ENCODE measurements at regions not wholly inside any gene's neighbourhood (a gene's known extent, or its start where the extent isn't known, plus 50 kb on each side); places are given as distances from the start of the nearest gene placed in this dataset.
"Not testable (repeated sequence)": the region's sequence is repeated elsewhere in the genome, so short reads cannot be mapped to it uniquely, and the experiment has no call there.

GRCh38 chr2:239747771-239748170, 277.4 kb downstream of the NDUFA10 start:
- no peak for DNase-seq (ENCODE audit: low read depth)

GRCh38 chr2:239747274-239747673, 277.9 kb downstream of the NDUFA10 start:
- no peak for DNase-seq (ENCODE audit: low read depth)

GRCh38 chr2:239746559-239747246, 278.4 kb downstream of the NDUFA10 start:
- DNase-seq (ENCODE audit: low read depth), result no peak

- no peak for DNase-seq (ENCODE audit: low read depth)
Measured at GRCh38 chr2:239745386-239746227, 279.5 kb downstream of the NDUFA10 start.

GRCh38 chr2:239744706-239745340, 280.3 kb downstream of the NDUFA10 start:
- no peak for DNase-seq (ENCODE audit: low read depth)

- no peak for DNase-seq (ENCODE audit: low read depth)
Measured at GRCh38 chr2:239743206-239743605, 281.9 kb downstream of the NDUFA10 start.

GRCh38 chr2:239742377-239742776, 282.8 kb downstream of the NDUFA10 start:
- DNase-seq (ENCODE audit: low read depth), result no peak

- no peak for DNase-seq (ENCODE audit: low read depth)
Measured at GRCh38 chr2:239739206-239739605, 285.9 kb downstream of the NDUFA10 start.

- no peak for DNase-seq (ENCODE audit: low read depth)
Measured at GRCh38 chr2:239738159-239738558, 287.0 kb downstream of the NDUFA10 start.

- no peak for DNase-seq (ENCODE audit: low read depth)
Measured at GRCh38 chr2:239737144-239737463, 288.0 kb downstream of the NDUFA10 start.

- DNase-seq (ENCODE audit: low read depth), result no peak
Measured at GRCh38 chr2:239736358-239737143, 288.6 kb downstream of the NDUFA10 start.

GRCh38 chr2:239735829-239736357, 289.2 kb downstream of the NDUFA10 start:
- DNase-seq (ENCODE audit: low read depth), result no peak

- DNase-seq (ENCODE audit: low read depth), result no peak
Measured at GRCh38 chr2:239735131-239735828, 289.9 kb downstream of the NDUFA10 start.

- DNase-seq (ENCODE audit: low read depth), result no peak
Measured at GRCh38 chr2:239734436-239735005, 290.6 kb downstream of the NDUFA10 start.

GRCh38 chr2:239732666-239733010, 292.5 kb downstream of the NDUFA10 start:
- DNase-seq (ENCODE audit: low read depth), result no peak

GRCh38 chr2:239731998-239732665, 293.0 kb downstream of the NDUFA10 start:
- no peak for DNase-seq (ENCODE audit: low read depth)

- no peak for DNase-seq (ENCODE audit: low read depth)
Measured at GRCh38 chr2:239731422-239731821, 293.7 kb downstream of the NDUFA10 start.

- no peak for DNase-seq (ENCODE audit: low read depth)
Measured at GRCh38 chr2:239730897-239731296, 294.2 kb downstream of the NDUFA10 start.

GRCh38 chr2:239730567-239730882, 294.6 kb downstream of the NDUFA10 start:
- not testable (repeated sequence) for DNase-seq (ENCODE audit: low read depth)

Data from myocyte (in vitro differentiated cells).